ENCODE measurements at regions not wholly inside any gene's neighbourhood (a gene's known extent, or its start where the extent isn't known, plus 50 kb on each side); places are given as distances from the start of the nearest gene placed in this dataset.
"Not testable (repeated sequence)": the region's sequence is repeated elsewhere in the genome, so short reads cannot be mapped to it uniquely, and the experiment has no call there.

DNA sequence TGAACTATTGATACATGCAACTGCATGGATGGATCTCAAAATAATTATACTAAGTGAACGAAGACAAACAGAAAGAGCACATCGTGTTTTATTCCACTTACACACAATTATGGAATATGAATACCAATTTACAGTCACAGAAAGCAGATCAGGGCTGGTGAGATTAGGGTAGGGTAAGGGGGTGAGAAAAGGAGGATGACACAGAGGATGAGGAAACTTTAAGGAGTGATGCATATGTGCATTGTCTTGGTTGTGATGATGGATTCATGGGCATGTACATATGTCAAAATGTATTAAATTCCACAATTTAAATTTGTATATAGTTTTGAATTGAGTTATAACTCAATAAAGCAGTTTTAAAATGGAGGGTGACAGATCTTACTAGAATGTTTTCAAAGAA lies 548.9 kb downstream of the PYDC2 start:
- H3K27ac ChIP-seq = no peak overlapping the region
- DNase-seq (ENCODE audit: low read depth, low spot score) = no peak

DNA sequence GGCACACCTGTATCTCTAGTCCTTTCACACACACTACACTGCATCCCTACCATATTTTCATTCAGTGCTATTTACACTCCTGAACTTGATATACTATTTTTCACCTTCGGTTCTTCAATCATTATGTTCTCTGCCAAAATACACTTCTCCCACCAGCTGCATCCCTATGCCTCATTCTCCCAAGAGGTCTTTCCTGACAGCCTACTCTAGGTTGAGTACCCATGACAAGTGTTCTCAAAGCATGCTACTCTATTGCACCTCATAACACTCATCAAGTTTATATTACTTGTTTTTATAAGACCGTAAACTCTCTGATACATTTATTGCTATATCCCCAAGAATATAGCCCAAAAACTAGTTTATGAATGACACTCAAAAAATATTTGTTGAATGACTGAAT lies 549.5 kb downstream of the PYDC2 start:
- no peak for DNase-seq (ENCODE audit: low read depth, low spot score)
- H3K27ac ChIP-seq = no peak overlapping the region

DNA sequence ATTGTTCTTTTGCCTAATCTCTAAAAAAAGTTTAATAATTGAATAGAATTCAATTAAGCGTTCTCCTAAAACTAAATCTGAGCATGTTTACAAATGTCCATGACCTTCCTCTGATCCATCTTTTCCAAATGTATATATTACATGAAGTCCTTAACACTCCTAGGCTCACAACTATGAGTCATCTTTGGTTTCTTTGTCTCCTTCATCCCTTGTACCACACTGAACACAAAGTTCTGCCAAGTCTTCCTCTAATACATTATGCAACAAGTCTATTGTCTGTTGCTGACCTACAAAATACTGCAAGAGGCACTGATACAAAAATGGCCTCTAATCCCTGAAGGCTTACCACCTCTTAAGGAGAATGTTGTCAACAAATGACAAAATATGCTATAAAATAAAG lies 550.2 kb downstream of the PYDC2 start:
- DNase-seq (ENCODE audit: low read depth, low spot score) = no peak

DNA sequence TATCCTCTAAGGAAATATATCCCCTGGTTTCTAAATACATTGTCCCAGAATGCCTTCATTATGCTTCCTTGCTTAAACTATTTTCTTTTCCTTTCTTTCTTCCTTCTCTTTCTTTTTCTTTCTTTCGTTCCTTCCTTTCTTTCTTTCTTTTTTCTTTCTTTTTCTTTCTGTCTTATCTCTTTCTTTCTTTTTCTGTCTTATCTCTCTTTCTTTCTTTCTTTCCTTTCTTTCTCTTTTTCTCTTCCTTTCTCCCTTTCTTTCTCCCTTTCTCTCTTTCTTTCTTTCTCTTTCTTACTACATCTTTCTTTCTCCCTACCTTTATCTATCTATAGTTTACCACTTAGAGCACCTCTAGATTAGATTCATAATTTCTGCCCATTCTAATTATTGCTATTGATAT lies 552.1 kb downstream of the PYDC2 start:
- no peak for DNase-seq (ENCODE audit: low read depth, low spot score)

More for the DNA sequence above, 550.2 kb downstream of the PYDC2 start:
- no peak overlapping the region for H3K27ac ChIP-seq

DNA sequence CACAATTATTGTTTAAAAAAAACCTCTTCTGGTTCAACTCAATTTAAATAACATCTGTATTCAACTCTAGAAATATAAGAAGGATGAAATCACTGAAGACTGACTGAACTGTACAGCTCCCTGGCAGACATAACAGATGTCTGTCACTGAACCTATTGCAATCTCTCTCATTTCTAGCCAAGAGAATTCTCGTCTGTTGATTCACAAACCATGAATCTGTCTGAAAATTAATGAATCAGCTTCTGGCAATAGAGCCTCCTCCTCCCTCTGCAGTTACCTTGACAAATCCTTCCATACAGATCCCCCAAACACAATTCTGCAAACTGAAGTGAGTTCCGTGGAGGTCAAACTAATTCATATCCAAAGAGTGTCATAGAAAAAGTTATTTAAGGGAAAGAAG lies 561.4 kb downstream of the PYDC2 start:
- H3K27ac ChIP-seq = peak overlapping the region; percentile 43
- DNase-seq (ENCODE audit: low read depth, low spot score) = peak; percentile 43

More for the DNA sequence above, 552.1 kb downstream of the PYDC2 start:
- H3K27ac ChIP-seq = no peak overlapping the region

DNA sequence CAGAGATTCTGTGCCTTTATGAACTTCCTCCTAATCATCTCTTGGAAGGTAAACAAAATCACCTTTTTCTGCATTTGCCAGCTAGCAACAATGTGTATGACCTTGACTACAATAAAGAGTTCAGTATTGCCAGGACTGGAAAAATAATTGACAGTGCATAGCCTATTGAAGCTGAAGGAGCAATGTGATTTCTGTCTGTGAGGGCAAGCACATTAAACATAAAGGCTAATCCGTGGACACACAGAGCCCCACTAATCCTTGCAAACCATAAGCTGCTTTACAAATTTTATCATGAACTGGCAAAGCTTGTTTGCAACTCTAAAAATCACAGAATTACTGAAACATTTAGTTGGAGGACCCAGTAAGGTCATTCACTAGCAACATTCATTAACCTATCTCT lies 563.8 kb downstream of the PYDC2 start:
- H3K27ac ChIP-seq = no peak overlapping the region
- no peak for DNase-seq (ENCODE audit: low read depth, low spot score)

DNA sequence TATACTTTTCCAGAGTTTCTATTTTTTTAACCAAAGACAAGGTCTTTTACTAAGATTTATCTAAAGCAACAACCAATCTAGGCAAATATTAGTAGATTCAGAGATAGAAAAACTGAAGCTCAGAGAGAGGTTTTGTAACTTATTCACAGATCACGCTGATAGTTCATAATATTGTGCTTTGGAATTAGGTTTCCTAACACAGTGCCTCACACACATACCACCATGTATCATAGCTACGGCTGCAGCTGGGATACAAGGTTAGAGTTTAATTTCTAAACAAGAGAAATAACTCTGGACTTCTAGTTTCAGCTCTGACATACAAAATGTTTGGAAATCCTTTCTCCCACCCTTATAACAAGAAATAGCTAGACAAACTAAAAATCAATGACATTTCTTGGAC lies 565.7 kb downstream of the PYDC2 start:
- DNase-seq (ENCODE audit: low read depth, low spot score) = no peak
- no peak overlapping the region for H3K27ac ChIP-seq

DNA sequence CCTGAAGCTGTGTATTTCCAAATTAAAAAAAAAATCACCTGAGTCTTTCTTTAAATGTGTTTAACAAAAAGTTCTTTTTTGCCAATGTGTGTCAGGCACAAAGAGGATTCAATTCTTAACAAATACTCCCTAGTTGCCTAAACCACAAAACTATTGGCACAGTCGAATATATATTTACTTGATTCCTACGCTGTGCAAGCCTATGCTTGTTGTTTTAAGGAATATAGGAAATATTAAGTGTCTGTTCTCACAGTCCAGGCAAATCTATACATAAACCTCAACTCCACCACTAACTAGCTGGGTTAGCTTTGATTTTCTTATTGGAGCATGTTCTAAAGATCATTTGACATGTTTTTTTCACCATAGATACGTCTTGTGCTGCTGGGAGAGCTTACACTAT lies 571.0 kb downstream of the PYDC2 start:
- no peak for DNase-seq (ENCODE audit: low read depth, low spot score)
- no peak overlapping the region for H3K27ac ChIP-seq

DNA sequence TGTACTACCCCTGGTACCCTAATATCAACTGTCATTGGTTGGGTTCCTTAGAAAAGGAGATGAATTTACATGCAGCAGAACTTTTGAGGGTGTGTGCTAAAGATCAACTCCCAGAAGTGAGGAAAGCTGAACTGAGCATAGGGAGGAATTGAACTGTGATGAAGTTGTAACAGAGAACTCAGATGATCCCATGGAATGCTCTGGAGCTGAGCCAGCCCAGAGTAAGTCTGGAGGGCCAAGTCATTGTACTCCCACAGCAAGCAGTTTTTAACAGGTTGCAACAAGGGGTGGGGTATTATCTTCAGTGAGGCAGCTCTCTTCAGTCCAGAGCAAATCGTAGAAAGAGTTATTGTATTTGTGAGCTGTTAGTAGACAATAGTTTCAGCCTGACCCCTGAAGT lies 572.3 kb downstream of the PYDC2 start:
- H3K27ac ChIP-seq = no peak overlapping the region
- no peak for DNase-seq (ENCODE audit: low read depth, low spot score)

DNA sequence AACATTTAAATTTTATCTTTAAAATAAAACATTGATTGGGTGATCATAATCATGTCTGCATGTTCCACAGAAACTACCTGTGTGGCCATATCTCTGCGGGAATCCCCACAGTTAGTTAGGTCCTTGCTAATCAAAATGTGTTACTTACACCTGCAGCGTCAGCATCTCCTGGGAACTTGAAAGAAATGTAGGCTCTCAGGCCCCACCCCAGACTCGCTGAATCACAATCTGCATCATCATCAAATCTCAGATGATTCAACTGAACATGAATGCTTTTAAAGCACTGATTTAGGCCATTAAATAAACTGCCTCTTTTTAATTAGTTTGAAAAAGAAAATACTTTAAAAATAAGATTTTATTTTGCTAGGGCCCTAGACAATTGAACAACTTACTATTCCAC lies 577.8 kb downstream of the PYDC2 start:
- no peak overlapping the region for H3K27ac ChIP-seq
- peak; percentile 56 for DNase-seq (ENCODE audit: low read depth, low spot score)

DNA sequence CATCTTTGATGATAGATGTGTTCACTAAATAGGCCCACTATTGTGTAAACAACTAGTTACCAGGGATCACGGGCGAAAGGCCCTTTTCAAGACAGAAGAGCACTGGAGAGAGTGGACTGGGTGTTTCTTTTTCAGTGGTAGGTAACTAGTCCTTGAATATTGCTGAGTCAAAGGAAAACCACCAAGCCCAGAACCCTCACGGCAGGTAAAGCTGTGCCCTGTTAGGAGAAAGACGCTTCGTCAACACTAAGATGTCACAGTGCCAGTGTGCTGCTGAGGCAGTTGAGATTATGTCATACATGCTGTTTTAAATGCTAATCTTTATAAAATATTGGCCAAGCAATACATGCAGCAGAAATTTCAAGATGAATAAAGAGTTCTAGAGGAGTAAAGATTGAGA lies 578.6 kb downstream of the PYDC2 start:
- no peak for DNase-seq (ENCODE audit: low read depth, low spot score)
- H3K27ac ChIP-seq = no peak overlapping the region

DNA sequence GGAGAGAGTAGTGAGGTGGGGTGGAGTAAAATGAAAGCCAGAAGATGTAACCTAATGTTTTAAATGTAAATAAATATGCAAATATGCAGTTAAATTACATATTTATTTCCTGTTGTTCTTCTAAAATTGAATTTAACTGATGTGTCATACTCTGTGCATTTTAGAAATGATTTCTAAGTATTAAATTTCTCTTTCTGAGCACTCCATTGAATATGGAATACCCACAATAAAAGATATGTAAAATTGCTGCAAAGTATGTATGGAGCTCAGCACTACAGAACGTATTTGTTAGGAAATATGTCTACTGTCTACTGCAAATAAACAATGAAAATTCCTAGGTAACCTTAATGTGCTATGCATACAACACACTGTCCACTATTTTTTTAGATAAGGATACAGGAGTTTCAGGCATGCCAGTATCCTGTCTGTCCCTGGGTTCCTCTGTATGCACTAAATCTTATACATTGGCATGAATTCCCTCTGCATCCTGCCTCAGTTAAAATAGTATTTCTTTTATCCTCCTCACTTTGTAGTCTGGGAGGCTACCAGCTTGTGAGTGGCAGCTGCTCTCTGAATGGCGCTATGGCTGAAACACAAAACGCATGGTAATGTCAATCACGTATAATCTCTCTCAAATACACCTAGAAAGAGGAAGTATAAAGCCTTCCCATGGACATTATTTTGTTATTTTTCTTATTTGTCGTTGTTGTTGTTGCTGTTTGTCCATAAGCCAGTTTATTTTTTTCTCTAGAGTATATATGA lies 579.5 kb downstream of the PYDC2 start:
- no peak overlapping the region for H3K27ac ChIP-seq
- no peak for DNase-seq (ENCODE audit: low read depth, low spot score)

DNA sequence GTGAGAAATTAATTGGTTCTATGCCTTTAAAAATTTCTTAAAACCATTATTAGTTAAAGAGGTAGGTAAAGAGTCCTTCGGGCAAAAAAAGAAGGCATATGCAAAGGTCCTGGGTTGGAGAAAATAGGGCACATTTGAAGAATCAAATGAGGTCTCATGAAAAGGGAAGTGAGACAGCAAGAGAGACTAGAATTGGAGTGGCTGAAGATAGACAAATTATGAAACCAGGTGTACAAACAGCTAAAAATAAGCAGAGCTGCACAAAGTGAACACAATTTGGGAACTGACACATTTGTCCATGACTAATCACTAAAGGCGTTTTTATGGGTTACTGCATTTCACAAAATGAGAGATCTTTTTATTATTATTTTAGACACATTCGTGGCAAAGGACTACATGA lies 581.2 kb downstream of the PYDC2 start:
- no peak for DNase-seq (ENCODE audit: low read depth, low spot score)
- no peak overlapping the region for H3K27ac ChIP-seq

DNA sequence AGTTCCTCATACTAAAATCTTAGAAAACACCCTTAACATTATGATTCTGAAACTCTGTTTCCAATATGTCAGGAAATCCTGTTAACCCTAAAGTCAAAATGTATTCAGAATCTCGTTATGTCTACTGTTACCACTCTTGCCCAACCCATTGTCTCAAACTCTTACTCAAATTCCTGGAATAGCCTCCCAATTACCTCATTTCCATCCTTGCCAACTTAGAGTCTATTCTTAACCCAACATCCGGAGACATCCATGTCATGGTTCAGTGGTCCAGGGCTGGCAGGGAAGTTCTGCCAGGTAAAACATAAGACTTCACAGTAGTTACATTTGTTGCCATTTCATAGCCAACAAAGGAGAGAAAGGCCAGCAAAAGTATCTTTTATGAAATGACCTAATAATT lies 593.9 kb downstream of the PYDC2 start:
- DNase-seq (ENCODE audit: low read depth, low spot score) = no peak
- H3K27ac ChIP-seq = peak overlapping the region; percentile 6

DNA sequence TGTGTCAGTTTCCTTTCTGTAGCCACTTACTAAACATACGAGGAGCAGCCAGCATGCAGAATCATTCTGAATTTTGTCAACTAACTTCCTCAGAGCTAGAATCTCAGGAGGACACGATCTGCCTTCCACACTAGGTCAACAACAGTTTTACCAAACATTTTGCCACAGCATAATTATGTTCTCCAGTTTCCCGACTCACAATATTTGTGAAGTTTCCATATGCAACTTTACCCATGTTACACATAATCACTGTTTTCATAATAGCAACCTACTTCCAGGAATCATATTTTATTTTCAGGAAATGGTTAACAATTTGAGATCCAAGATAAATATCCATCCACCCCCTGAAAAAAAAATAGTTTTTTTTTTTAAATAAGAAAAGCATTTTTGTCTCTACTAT lies 595.0 kb downstream of the PYDC2 start:
- H3K27ac ChIP-seq = no peak overlapping the region
- no peak for DNase-seq (ENCODE audit: low read depth, low spot score)

DNA sequence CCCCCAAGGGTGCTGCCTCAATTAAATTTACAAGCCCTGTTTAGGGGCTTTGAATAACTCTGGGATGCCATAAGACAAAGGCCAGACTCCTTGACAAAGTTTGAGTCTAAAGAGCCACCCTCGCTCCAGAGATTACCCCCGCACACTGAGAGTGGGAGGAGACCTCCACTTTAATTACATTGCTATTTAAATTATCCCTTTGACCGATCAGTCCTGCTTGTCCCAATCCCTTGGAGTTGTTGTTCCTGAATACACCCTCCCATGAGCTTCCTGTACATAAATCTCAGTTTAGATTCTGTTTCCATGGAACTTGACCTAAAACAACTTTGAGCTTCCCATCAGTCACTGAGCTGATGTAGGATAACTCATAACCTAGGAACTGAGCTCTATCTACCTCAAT lies 596.3 kb downstream of the PYDC2 start:
- no peak overlapping the region for H3K27ac ChIP-seq
- no peak for DNase-seq (ENCODE audit: low read depth, low spot score)

DNA sequence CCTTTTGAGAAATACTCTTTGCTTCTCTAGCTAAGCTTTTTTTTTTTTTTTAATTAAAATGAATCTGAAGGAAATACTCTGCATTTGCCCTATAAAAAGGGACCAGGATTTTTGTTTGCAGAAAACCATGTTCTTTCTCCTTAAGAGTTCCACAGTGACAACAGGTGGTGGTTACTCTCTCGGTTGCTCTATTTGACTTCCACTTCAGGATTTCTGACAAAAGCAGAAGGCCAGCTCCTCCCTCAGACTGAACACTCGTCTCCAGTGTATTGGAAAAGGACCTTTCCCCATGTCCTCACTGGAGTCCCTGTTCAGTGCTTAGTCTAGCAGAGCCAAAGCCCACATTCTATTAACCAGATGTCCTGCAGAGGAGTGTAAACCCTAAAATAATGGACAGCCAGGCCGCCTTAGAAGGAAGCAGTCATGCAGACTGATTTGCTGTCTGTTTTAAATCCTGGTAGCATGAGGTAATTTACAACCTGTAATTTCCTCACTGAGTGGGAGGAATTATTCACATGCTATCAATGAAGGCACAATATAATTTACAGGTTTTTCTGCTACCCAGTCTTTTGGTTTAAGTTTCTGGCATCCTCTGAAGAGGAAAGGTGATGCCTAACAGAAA lies 599.3 kb downstream of the PYDC2 start:
- H3K27ac ChIP-seq = no peak overlapping the region
- DNase-seq (ENCODE audit: low read depth, low spot score) = no peak

DNA sequence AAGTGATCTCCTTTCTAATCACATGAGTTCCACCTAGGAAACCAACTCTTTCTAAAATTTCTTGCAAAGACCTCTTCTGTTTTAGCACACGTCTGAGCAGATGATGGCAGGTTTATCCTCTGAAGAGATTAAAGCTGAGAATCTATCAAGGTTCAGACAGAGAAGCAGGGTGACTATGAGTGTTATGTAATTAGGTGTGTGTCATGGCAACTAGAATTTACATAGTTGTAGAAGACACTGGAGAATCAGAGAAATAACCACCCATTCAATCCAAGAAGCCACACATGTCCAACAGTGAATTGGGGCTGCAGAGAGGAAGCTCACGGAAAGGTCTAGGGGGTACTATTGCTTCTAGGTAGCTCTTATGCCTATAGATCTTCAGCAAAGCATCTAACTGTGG lies 600.5 kb downstream of the PYDC2 start:
- no peak overlapping the region for H3K27ac ChIP-seq
- no peak for DNase-seq (ENCODE audit: low read depth, low spot score)

DNA sequence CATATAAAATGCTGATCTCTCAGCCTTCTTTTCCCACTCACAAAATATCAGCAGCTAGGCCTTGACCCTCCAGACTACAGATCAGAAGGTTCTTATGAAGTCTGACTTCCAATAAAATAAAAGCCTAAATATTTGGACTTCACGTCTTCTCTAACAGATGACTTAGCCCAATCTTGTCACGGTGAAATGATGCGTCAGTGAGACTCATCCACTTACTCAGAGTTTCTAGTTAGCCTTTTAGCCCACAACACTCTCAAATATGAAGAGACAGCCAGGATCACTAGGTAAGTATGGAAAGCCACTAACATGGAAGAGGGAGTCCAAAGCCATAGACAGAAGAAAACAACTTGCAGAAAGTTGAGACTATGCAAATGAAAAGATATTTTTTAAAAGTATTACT lies 601.2 kb downstream of the PYDC2 start:
- H3K27ac ChIP-seq = peak overlapping the region; percentile 58
- DNase-seq (ENCODE audit: low read depth, low spot score) = no peak

DNA sequence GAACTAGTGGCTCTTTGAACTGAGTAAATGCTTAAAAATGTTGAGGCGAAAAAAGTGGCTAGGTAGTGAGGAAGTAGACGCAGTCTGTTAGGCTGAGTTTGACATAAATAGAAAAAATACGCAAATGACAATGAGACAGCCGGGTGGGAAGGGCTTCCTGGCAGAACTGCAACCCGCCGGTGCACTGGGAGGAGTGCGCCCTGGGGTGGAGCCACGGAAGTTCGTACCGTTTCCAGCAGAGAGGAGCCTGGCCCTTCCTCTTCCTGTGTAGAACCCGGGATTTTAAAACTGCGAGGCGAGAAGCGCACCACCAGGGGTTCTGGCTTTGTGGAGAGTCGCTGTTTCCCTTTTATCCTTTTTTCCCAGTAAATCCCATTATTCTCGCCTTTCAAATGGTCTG lies 602.6 kb downstream of the PYDC2 start:
- no peak for DNase-seq (ENCODE audit: low read depth, low spot score)
- peak overlapping the region; percentile 58 for H3K27ac ChIP-seq

DNA sequence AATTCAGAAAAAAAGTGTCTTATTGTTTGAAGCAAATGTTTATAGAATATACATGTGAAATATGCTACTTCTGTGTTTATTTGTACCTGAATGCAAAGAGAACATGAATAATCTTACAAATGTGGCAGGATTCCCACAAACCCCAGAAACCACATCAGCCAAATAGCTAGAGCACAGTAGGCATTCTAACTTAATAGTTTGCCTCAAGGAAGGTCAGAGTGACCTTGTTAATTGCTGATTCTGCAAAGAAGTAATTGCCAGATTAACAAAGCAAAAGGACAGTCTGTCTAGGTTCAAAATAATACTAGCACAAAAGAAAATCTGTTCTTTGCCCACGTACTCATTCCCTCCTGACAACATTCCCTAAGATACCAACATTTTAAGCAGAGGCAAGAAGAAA lies 604.0 kb downstream of the PYDC2 start:
- DNase-seq (ENCODE audit: low read depth, low spot score) = no peak
- no peak overlapping the region for H3K27ac ChIP-seq

DNA sequence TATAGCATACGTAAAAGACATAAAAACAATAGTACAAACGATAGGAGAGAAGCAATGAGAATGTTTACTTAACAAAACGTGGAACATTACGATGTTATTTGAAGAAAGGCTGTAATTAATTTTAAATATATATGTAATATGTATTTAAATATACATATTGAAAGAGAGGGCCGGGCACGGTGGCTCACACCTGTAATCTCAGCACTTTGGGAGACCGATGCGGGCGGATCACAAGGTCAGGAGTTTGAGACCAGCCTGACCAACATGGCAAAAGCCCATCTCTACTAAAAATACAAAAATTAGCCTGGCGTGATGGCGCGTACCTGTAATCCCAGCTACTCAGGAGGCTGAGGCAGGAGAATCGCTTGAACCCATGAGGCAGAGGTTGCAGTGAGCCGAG lies 605.3 kb downstream of the PYDC2 start:
- DNase-seq (ENCODE audit: low read depth, low spot score); H3K27ac ChIP-seq: not testable (repeated sequence)

Data from epithelial cell of prostate (primary cell).